Activated CD4-positive, alpha-beta memory T cell treated with anti-CD3 and anti-CD28 coated beads, Interleukin-2, amount 10 ng/mL, durations not matched to agents 7 days and 5 days (primary cell): ENCODE measurements at regions not wholly inside any gene's neighbourhood (a gene's known extent, or its start where the extent isn't known, plus 50 kb on each side); places are given as distances from the start of the nearest gene placed in this dataset.

Source experiments
- CTCF ChIA-PET: fragments of 350-600 bp; sonication (Branson Sonifier 250); formaldehyde crosslinking; loops from one replicate; lab custom pipeline; 2021; ENCODE audit warnings: antibody characterized with exemption, inconsistent platforms; lab: Charles Lee
- POLR2A ChIA-PET: fragments of 350-600 bp; sonication (Branson Sonifier 250); formaldehyde crosslinking; loops from one replicate; lab custom pipeline; 2021; ENCODE audit warnings: antibody characterized with exemption; lab: Charles Lee
- DNase-seq: peaks from one replicate; pipeline ENCODE4 v3.0.0-alpha.2; 2020
- H3K27ac Mint-ChIP-seq: one replicate; pipeline ENCODE4 v1.8.0; 2021; ENCODE audit warnings: mild to moderate bottlenecking, mixed read lengths
- H3K27me3 Mint-ChIP-seq: one replicate; pipeline ENCODE4 v1.8.0; 2021; ENCODE audit warnings: mixed read lengths
- H3K36me3 Mint-ChIP-seq: one replicate; pipeline ENCODE4 v1.8.0; 2021; ENCODE audit warnings: low read depth, mixed read lengths
- H3K4me1 Mint-ChIP-seq: one replicate; pipeline ENCODE4 v1.8.0; 2021; ENCODE audit warnings: mixed read lengths
- H3K4me3 Mint-ChIP-seq: one replicate; pipeline ENCODE4 v1.8.0; 2021; ENCODE audit warnings: mild to moderate bottlenecking, mixed read lengths
- H3K9me3 Mint-ChIP-seq: one replicate; pipeline ENCODE4 v1.8.0; 2021; ENCODE audit warnings: mixed read lengths

- Mint-ChIP-seq H3K9me3 (no peaks in the 10 kb centered on the region), H3K27me3 (no peaks in the 10 kb centered on the region), H3K36me3 (no peaks in the 10 kb centered on the region), H3K27ac (no peak overlapping the region), H3K4me1 (peaks cover 4% of the 10 kb centered on the region), H3K4me3 (no peak overlapping the region)
- POLR2A ChIA-PET: no interaction called here
- CTCF ChIA-PET: interaction anchor here (1.5 kb wide), 1 partner anchor 126 kb away, joined by 5 read pairs; no protein-coding TSS in a partner anchor
- no peak for DNase-seq
Measured at GRCh38 chr1:182268669-182269068, 122.9 kb downstream of the GLUL start.

GRCh38 chr1:182264185-182264584 lies 127.4 kb downstream of the GLUL start:
- no peak for DNase-seq
- H3K4me3 Mint-ChIP-seq: no peak overlapping the region
- no peaks in the 10 kb centered on the region for H3K27me3 Mint-ChIP-seq
- peaks cover 3% of the 10 kb centered on the region for H3K36me3 Mint-ChIP-seq
- H3K9me3 Mint-ChIP-seq: no peaks in the 10 kb centered on the region
- ChIA-PET POLR2A (no interaction called here), CTCF (interaction anchor here (0.6 to 1.1 kb wide), 3 partner anchors 121 to 133 kb away, joined by 3 read pairs; no protein-coding TSS in a partner anchor)
- no peak overlapping the region for H3K27ac Mint-ChIP-seq
- peaks cover 33% of the 10 kb centered on the region for H3K4me1 Mint-ChIP-seq

- POLR2A ChIA-PET: no interaction called here
- CTCF ChIA-PET: interaction anchor here (0.6 to 1.1 kb wide), 2 partner anchors 121 to 124 kb away, joined by 3 read pairs; no protein-coding TSS in a partner anchor
Measured at GRCh38 chr1:182263706-182264105, 127.9 kb downstream of the GLUL start.

GRCh38 chr1:182262425-182262824 lies 129.2 kb downstream of the GLUL start:
- Mint-ChIP-seq H3K36me3 (peaks cover 3% of the 10 kb centered on the region), H3K9me3 (no peaks in the 10 kb centered on the region), H3K27ac (no peak overlapping the region), H3K4me1 (peaks cover 33% of the 10 kb centered on the region), H3K27me3 (no peaks in the 10 kb centered on the region), H3K4me3 (no peak overlapping the region)
- DNase-seq: no peak
- ChIA-PET POLR2A (no interaction called here), CTCF (no interaction called here)

More at GRCh38 chr1:182263706-182264105, 127.9 kb downstream of the GLUL start:
- Mint-ChIP-seq H3K9me3 (no peaks in the 10 kb centered on the region), H3K27ac (no peak overlapping the region), H3K4me1 (peaks cover 34% of the 10 kb centered on the region), H3K36me3 (peaks cover 3% of the 10 kb centered on the region), H3K27me3 (no peaks in the 10 kb centered on the region), H3K4me3 (no peak overlapping the region)
- no peak for DNase-seq

- H3K4me3 Mint-ChIP-seq: no peak overlapping the region
- POLR2A ChIA-PET: no interaction called here
- H3K27me3 Mint-ChIP-seq: no peaks in the 10 kb centered on the region
- H3K36me3 Mint-ChIP-seq: peaks cover 3% of the 10 kb centered on the region
- CTCF ChIA-PET: interaction anchor here (1.5 kb wide), 1 partner anchor 118 kb away, joined by 3 read pairs; no protein-coding TSS in a partner anchor
- DNase-seq: no peak
- no peaks in the 10 kb centered on the region for H3K9me3 Mint-ChIP-seq
- H3K27ac Mint-ChIP-seq: no peak overlapping the region
- peaks cover 35% of the 10 kb centered on the region for H3K4me1 Mint-ChIP-seq
Measured at GRCh38 chr1:182261655-182262054, 129.9 kb downstream of the GLUL start.

GRCh38 chr1:182260516-182260915 lies 131.1 kb downstream of the GLUL start:
- no peaks in the 10 kb centered on the region for H3K9me3 Mint-ChIP-seq
- no peak overlapping the region for H3K4me3 Mint-ChIP-seq
- H3K36me3 Mint-ChIP-seq: peaks cover 3% of the 10 kb centered on the region
- peak overlapping the region; percentile 41 for H3K27ac Mint-ChIP-seq
- DNase-seq: no peak
- ChIA-PET POLR2A (interaction anchor here (1.4 to 2.5 kb wide), 2 partner anchors 129 to 173 kb away, joined by 3 to 7 read pairs; no protein-coding TSS in a partner anchor), CTCF (interaction anchor here (1.5 to 1.9 kb wide), 2 partner anchors 117 to 175 kb away, joined by 3 to 5 read pairs; no protein-coding TSS in a partner anchor)
- H3K4me1 Mint-ChIP-seq: peaks cover 35% of the 10 kb centered on the region
- no peaks in the 10 kb centered on the region for H3K27me3 Mint-ChIP-seq

- H3K36me3 Mint-ChIP-seq: peaks cover 3% of the 10 kb centered on the region
- H3K4me1 Mint-ChIP-seq: peaks cover 35% of the 10 kb centered on the region
- ChIA-PET CTCF (interaction anchor here (1.9 kb wide), 1 partner anchor 174 kb away, joined by 5 read pairs; no protein-coding TSS in a partner anchor), POLR2A (interaction anchor here (0.7 to 2.5 kb wide), 6 partner anchors 11 to 175 kb away, joined by 3 to 8 read pairs (median 3); no protein-coding TSS in a partner anchor)
- no peak overlapping the region for H3K4me3 Mint-ChIP-seq
- peak overlapping the region; percentile 93 for H3K27ac Mint-ChIP-seq
- H3K27me3 Mint-ChIP-seq: no peaks in the 10 kb centered on the region
- no peaks in the 10 kb centered on the region for H3K9me3 Mint-ChIP-seq
- DNase-seq: no peak
Measured at GRCh38 chr1:182259968-182260367, 131.6 kb downstream of the GLUL start.

- Mint-ChIP-seq H3K36me3 (peaks cover 3% of the 10 kb centered on the region), H3K27ac (peak overlapping the region; percentile 93), H3K9me3 (no peaks in the 10 kb centered on the region), H3K4me1 (peaks cover 35% of the 10 kb centered on the region), H3K27me3 (no peaks in the 10 kb centered on the region), H3K4me3 (peak overlapping the region; percentile 26)
- peak; percentile 83 for DNase-seq
- CTCF ChIA-PET: interaction anchor here (1.9 kb wide), 1 partner anchor 174 kb away, joined by 5 read pairs; no protein-coding TSS in a partner anchor
- POLR2A ChIA-PET: interaction anchor here (0.7 to 2.5 kb wide), 7 partner anchors 10 to 174 kb away, joined by 3 to 8 read pairs (median 3); no protein-coding TSS in a partner anchor
Measured at GRCh38 chr1:182259229-182259872, 132.2 kb downstream of the GLUL start.

GRCh38 chr1:182257369-182258063 lies 134.1 kb downstream of the GLUL start:
- POLR2A ChIA-PET: no interaction called here
- H3K27ac Mint-ChIP-seq: no peak overlapping the region

GRCh38 chr1:182256931-182257330 lies 134.7 kb downstream of the GLUL start:
- H3K27ac Mint-ChIP-seq: no peak overlapping the region
- no peak for DNase-seq
- POLR2A ChIA-PET: no interaction called here

More at GRCh38 chr1:182257369-182258063, 134.1 kb downstream of the GLUL start:
- DNase-seq: no peak
- Mint-ChIP-seq H3K36me3 (peaks cover 3% of the 10 kb centered on the region), H3K27me3 (no peaks in the 10 kb centered on the region), H3K4me1 (peaks cover 31% of the 10 kb centered on the region), H3K4me3 (no peak overlapping the region), H3K9me3 (no peaks in the 10 kb centered on the region)
- CTCF ChIA-PET: interaction anchor here (1.1 to 2.2 kb wide), 3 partner anchors 114 to 177 kb away, joined by 3 to 9 read pairs (median 4); no protein-coding TSS in a partner anchor

GRCh38 chr1:182255494-182255893 lies 136.1 kb downstream of the GLUL start:
- Mint-ChIP-seq H3K4me3 (no peak overlapping the region), H3K36me3 (peaks cover 3% of the 10 kb centered on the region), H3K4me1 (peaks cover 18% of the 10 kb centered on the region), H3K27me3 (no peaks in the 10 kb centered on the region), H3K27ac (no peak overlapping the region), H3K9me3 (no peaks in the 10 kb centered on the region)
- POLR2A ChIA-PET: interaction anchor here (1.2 kb wide), 1 partner anchor 136 kb away, joined by 3 read pairs; the partner anchor contains the start of gene GLUL
- CTCF ChIA-PET: interaction anchor here (2.2 kb wide), 1 partner anchor 112 kb away, joined by 9 read pairs; no protein-coding TSS in a partner anchor
- no peak for DNase-seq

More at GRCh38 chr1:182256931-182257330, 134.7 kb downstream of the GLUL start:
- no peaks in the 10 kb centered on the region for H3K27me3 Mint-ChIP-seq
- peaks cover 3% of the 10 kb centered on the region for H3K36me3 Mint-ChIP-seq
- H3K4me1 Mint-ChIP-seq: peaks cover 27% of the 10 kb centered on the region
- CTCF ChIA-PET: interaction anchor here (1.1 to 2.2 kb wide), 3 partner anchors 114 to 176 kb away, joined by 3 to 9 read pairs (median 4); no protein-coding TSS in a partner anchor
- no peaks in the 10 kb centered on the region for H3K9me3 Mint-ChIP-seq
- no peak overlapping the region for H3K4me3 Mint-ChIP-seq

GRCh38 chr1:182253319-182253860 lies 138.2 kb downstream of the GLUL start:
- Mint-ChIP-seq H3K36me3 (no peaks in the 10 kb centered on the region), H3K9me3 (no peaks in the 10 kb centered on the region), H3K27me3 (no peaks in the 10 kb centered on the region), H3K4me3 (no peak overlapping the region), H3K4me1 (peaks cover 21% of the 10 kb centered on the region), H3K27ac (no peak overlapping the region)
- POLR2A ChIA-PET: no interaction called here
- DNase-seq: no peak
- CTCF ChIA-PET: no interaction called here
